Stimulated activated naive B cell treated with anti-CD40 and anti-IgM and Interleukin-4, amounts not matched to agents 10 μg/mL and 1 μg/mL and 100 μg/mL, for 72 hours (primary cell): ENCODE measurements at regions not wholly inside any gene's neighbourhood (a gene's known extent, or its start where the extent isn't known, plus 50 kb on each side); places are given as distances from the start of the nearest gene placed in this dataset.

Source experiments
- ATAC-seq, 2 donors: fragments of 150-1000 bp; cut with Tn5 transposase; replicated peaks; 2 replicates each; pipeline ENCODE4 v1.10.0; 2021; ENCODE audit warnings: moderate library complexity in 1 of 2
- DNase-seq: peaks from one replicate; pipeline ENCODE4 v3.0.0; 2021
- H3K27ac Mint-ChIP-seq: one replicate; pipeline ENCODE4 v1.8.0; 2022; ENCODE audit warnings: mild to moderate bottlenecking, mixed read lengths
- H3K27me3 Mint-ChIP-seq, 2 donors: one replicate each; pipeline ENCODE4 v1.8.0; 2022; ENCODE audit warnings: mixed read lengths in 2 of 2
- H3K36me3 Mint-ChIP-seq, 2 donors: one replicate each; pipeline ENCODE4 v1.8.0; 2022; ENCODE audit warnings: mixed read lengths in 2 of 2, mild to moderate bottlenecking in 1 of 2
- H3K4me1 Mint-ChIP-seq, 2 donors: one replicate each; pipeline ENCODE4 v1.8.0; 2022; ENCODE audit warnings: mixed read lengths in 2 of 2, mild to moderate bottlenecking in 1 of 2
- H3K4me3 Mint-ChIP-seq, 2 donors: one replicate each; pipeline ENCODE4 v1.8.0; 2022; ENCODE audit warnings: mild to moderate bottlenecking in 2 of 2, mixed read lengths in 2 of 2, moderate library complexity in 1 of 2
- H3K9me3 Mint-ChIP-seq, 2 donors: one replicate each; pipeline ENCODE4 v1.8.0; 2022; ENCODE audit warnings: mixed read lengths in 2 of 2, mild to moderate bottlenecking in 1 of 2

GRCh38 chr7:153006911-153007310 is 247.4 kb downstream of the ACTR3B start:
- Mint-ChIP-seq H3K36me3 (no peaks in the 10 kb centered on the region), H3K9me3 (peaks cover 2 to 15% of the 10 kb centered on the region in 2 donors), H3K27me3 (no peaks in the 10 kb centered on the region), H3K27ac (no peak overlapping the region), H3K4me1 (no peaks in the 10 kb centered on the region), H3K4me3 (no peak overlapping the region)
- ATAC-seq (no peak), DNase-seq (no peak)

GRCh38 chr7:153010416-153010815 is 250.9 kb downstream of the ACTR3B start:
- DNase-seq (no peak), ATAC-seq (no peak)
- H3K9me3 Mint-ChIP-seq = peaks cover 2 to 10% of the 10 kb centered on the region in 2 donors
- no peaks in the 10 kb centered on the region for H3K36me3 Mint-ChIP-seq
- H3K27ac Mint-ChIP-seq = no peak overlapping the region
- no peaks in the 10 kb centered on the region for H3K27me3 Mint-ChIP-seq
- H3K4me1 Mint-ChIP-seq = no peaks in the 10 kb centered on the region
- no peak overlapping the region for H3K4me3 Mint-ChIP-seq

DNA sequence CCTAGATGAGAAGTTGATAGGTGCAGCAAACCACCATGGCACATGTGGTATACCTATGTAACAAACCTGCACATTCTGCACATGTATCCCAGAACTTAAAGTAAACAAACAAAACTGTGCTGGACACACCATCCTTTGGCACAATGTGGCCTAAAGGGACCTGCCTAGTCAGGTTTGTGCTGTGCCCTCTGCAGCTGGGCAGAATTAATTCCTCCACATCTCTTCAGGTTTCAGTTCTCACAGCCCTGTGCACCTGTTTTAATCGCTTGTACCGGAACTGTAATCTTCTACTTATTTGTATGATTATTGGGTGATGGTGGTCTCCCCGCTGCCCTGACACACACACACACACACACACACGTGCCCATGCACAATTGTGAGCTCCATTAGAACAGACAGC is 252.7 kb downstream of the ACTR3B start:
- Mint-ChIP-seq H3K36me3 (no peaks in the 10 kb centered on the region), H3K4me3 (no peak overlapping the region), H3K9me3 (peaks cover 2 to 5% of the 10 kb centered on the region in 2 donors), H3K27ac (no peak overlapping the region), H3K4me1 (no peaks in the 10 kb centered on the region), H3K27me3 (no peaks in the 10 kb centered on the region)
- ATAC-seq = no peak
- no peak for DNase-seq

DNA sequence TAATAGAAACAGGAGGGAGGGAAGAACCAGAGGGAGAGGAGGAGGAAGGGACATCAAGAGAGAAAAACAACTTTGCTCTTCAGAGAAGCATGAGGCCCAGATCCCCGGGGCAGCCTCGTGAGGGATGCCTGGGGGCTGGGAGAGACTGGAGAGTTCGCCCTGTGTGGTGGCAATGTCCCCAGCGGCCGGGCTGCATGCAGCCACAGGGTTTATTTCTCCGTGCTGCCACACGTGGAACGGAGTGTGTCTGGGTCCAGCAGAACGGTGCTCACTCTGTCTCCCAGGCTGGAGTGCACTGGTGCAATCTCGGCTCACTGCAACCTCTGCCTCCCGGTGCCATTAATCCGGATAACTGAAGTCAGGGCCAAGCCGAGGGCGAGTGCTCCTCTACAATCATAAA is 257.7 kb downstream of the ACTR3B start:
- H3K4me3 Mint-ChIP-seq = no peak overlapping the region
- DNase-seq (no peak), ATAC-seq (no peak)
- no peaks in the 10 kb centered on the region for H3K36me3 Mint-ChIP-seq
- no peaks in the 10 kb centered on the region for H3K27me3 Mint-ChIP-seq
- peaks cover 0 to 3% of the 10 kb centered on the region in 2 donors for H3K4me1 Mint-ChIP-seq
- H3K27ac Mint-ChIP-seq = no peak overlapping the region
- peaks cover 4 to 5% of the 10 kb centered on the region in 2 donors for H3K9me3 Mint-ChIP-seq

DNA sequence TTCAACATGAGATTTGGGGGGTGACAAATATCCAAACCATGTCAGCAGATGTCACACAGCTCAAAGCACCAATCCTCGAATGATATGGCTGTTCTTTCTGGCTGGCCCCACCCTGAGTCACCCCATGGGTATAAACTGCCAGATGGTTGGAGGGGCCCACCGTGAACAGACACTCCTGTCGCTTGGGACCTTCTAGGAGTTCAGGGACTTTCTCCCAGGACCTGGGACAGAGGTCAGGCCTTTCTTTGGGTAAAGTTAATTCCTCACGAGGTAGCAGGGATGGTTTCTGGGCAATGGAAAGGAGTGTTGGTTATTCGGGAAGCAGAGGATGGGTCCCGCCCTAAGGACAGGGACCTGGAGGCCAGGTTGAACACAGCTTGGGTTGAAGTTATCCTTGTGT is 262.0 kb downstream of the ACTR3B start:
- ATAC-seq = no peak
- H3K9me3 Mint-ChIP-seq = peaks cover 4 to 5% of the 10 kb centered on the region in 2 donors
- H3K4me1 Mint-ChIP-seq = peaks cover 0 to 5% of the 10 kb centered on the region in 2 donors
- H3K27ac Mint-ChIP-seq = no peak overlapping the region
- DNase-seq = no peak
- no peaks in the 10 kb centered on the region for H3K27me3 Mint-ChIP-seq
- no peaks in the 10 kb centered on the region for H3K36me3 Mint-ChIP-seq
- H3K4me3 Mint-ChIP-seq = no peak overlapping the region

DNA sequence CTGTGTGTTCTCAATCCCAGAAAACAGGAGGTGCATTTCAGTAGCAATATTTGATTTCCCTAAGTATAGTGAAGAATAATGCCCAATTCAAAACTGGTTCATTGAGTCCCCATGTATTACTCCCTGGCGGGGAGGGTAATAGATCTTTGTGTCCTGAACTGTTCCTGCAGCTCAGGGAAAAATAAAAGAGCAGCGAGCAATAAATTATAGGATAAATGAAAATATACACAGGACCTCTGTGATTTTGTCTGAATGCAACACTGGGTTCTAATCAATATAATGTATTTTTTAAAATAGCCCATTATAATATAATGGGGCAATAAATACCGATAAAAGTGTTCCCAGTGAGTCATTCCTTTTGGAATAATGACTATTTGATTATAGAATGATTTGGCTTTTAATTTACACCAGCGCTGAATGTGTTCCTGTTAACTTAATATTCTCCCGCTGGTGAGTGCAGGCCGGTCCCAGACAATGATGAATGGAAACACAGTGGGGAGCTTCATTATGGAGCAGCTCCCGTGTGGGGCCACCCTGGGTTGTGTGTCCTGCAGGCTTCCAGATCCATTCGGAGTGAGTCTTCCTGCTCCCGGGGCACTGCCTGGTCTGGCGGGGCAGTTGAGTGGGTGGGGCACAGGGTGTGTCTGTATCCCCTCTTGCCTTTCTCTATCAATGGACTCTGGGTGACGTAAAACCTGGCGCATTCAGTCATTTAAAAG is 263.1 kb downstream of the ACTR3B start:
- Mint-ChIP-seq H3K36me3 (no peaks in the 10 kb centered on the region), H3K4me1 (peaks cover 0 to 5% of the 10 kb centered on the region in 2 donors), H3K9me3 (peaks cover 4 to 5% of the 10 kb centered on the region in 2 donors), H3K27me3 (no peaks in the 10 kb centered on the region), H3K27ac (no peak overlapping the region), H3K4me3 (no peak overlapping the region)
- no peak for DNase-seq
- no peak for ATAC-seq

- Mint-ChIP-seq H3K9me3 (peaks cover 4 to 5% of the 10 kb centered on the region in 2 donors), H3K27ac (no peak overlapping the region), H3K36me3 (no peaks in the 10 kb centered on the region), H3K4me1 (peaks cover 0 to 5% of the 10 kb centered on the region in 2 donors), H3K27me3 (no peaks in the 10 kb centered on the region), H3K4me3 (no peak overlapping the region)
- no peak for ATAC-seq
- DNase-seq = no peak
These were observed 263.6 kb downstream of the ACTR3B start for GRCh38 chr7:153023194-153023592.

GRCh38 chr7:153027210-153027609 is 267.7 kb downstream of the ACTR3B start:
- peaks cover 0 to 1% of the 10 kb centered on the region in 2 donors for H3K4me1 Mint-ChIP-seq
- no peaks in the 10 kb centered on the region for H3K9me3 Mint-ChIP-seq
- DNase-seq (no peak), ATAC-seq (no peak)
- no peak overlapping the region for H3K4me3 Mint-ChIP-seq
- H3K27ac Mint-ChIP-seq = no peak overlapping the region
- no peaks in the 10 kb centered on the region for H3K36me3 Mint-ChIP-seq
- H3K27me3 Mint-ChIP-seq = no peaks in the 10 kb centered on the region

- DNase-seq (no peak), ATAC-seq (no peak)
- Mint-ChIP-seq H3K36me3 (no peaks in the 10 kb centered on the region), H3K9me3 (no peaks in the 10 kb centered on the region), H3K27ac (no peak overlapping the region), H3K4me1 (no peaks in the 10 kb centered on the region), H3K4me3 (no peak overlapping the region), H3K27me3 (no peaks in the 10 kb centered on the region)
These were observed 268.4 kb downstream of the ACTR3B start for GRCh38 chr7:153027904-153028303.

- no peaks in the 10 kb centered on the region for H3K36me3 Mint-ChIP-seq
These were observed 271.4 kb downstream of the ACTR3B start for GRCh38 chr7:153030976-153031375.

DNA sequence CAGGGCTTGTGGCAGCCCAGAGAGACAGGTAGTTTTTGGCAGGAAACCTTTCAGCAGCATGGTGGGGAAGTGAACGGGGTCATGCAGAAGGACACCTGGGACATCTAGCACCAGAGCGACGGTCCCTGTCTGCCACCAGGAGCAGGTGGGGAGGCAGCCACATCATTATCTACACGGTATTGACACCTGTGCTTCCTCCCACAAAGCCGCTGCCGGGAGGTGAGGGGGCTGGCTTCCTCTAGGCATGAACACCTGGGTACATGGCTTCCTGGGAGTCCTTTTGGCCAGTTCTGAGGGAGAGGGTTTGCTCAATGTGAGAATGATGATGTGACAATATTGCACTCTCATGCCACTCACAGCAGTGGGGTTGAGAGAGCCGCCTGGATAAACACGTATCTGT is 275.2 kb downstream of the ACTR3B start:
- Mint-ChIP-seq H3K36me3 (no peaks in the 10 kb centered on the region), H3K27me3 (no peaks in the 10 kb centered on the region), H3K4me3 (no peak overlapping the region), H3K4me1 (no peaks in the 10 kb centered on the region), H3K27ac (no peak overlapping the region), H3K9me3 (peaks cover 3% of the 10 kb centered on the region in 2 donors)
- no peak for ATAC-seq
- no peak for DNase-seq

More at GRCh38 chr7:153030976-153031375, 271.4 kb downstream of the ACTR3B start:
- Mint-ChIP-seq H3K9me3 (no peaks in the 10 kb centered on the region), H3K4me3 (no peak overlapping the region), H3K27me3 (no peaks in the 10 kb centered on the region), H3K4me1 (no peaks in the 10 kb centered on the region), H3K27ac (no peak overlapping the region)
- DNase-seq = no peak
- ATAC-seq = no peak

GRCh38 chr7:153036396-153037063 is 277.0 kb downstream of the ACTR3B start:
- H3K27ac Mint-ChIP-seq = no peak overlapping the region
- no peak overlapping the region for H3K4me3 Mint-ChIP-seq
- peaks cover 3% of the 10 kb centered on the region in 2 donors for H3K9me3 Mint-ChIP-seq
- no peaks in the 10 kb centered on the region for H3K27me3 Mint-ChIP-seq
- no peaks in the 10 kb centered on the region for H3K36me3 Mint-ChIP-seq
- no peaks in the 10 kb centered on the region for H3K4me1 Mint-ChIP-seq
- no peak for DNase-seq
- ATAC-seq = no peak

- no peaks in the 10 kb centered on the region for H3K36me3 Mint-ChIP-seq
- no peak overlapping the region for H3K4me3 Mint-ChIP-seq
- H3K4me1 Mint-ChIP-seq = no peaks in the 10 kb centered on the region
- no peaks in the 10 kb centered on the region for H3K27me3 Mint-ChIP-seq
- ATAC-seq (no peak), DNase-seq (no peak)
- H3K9me3 Mint-ChIP-seq = peaks cover 4% of the 10 kb centered on the region in 2 donors
- H3K27ac Mint-ChIP-seq = no peak overlapping the region
These were observed 283.9 kb downstream of the ACTR3B start for GRCh38 chr7:153043440-153043839.

GRCh38 chr7:153044981-153045380 is 285.4 kb downstream of the ACTR3B start:
- ATAC-seq (no peak), DNase-seq (no peak)
- no peaks in the 10 kb centered on the region for H3K4me1 Mint-ChIP-seq
- peaks cover 4 to 5% of the 10 kb centered on the region in 2 donors for H3K9me3 Mint-ChIP-seq
- no peak overlapping the region for H3K4me3 Mint-ChIP-seq
- no peaks in the 10 kb centered on the region for H3K27me3 Mint-ChIP-seq
- no peaks in the 10 kb centered on the region for H3K36me3 Mint-ChIP-seq
- H3K27ac Mint-ChIP-seq = no peak overlapping the region
